Keratinocyte (primary cell): ENCODE measurements at regions not wholly inside any gene's neighbourhood (a gene's known extent, or its start where the extent isn't known, plus 50 kb on each side); places are given as distances from the start of the nearest gene placed in this dataset.

ENCODE experiments used
- DNase-seq: peaks from one replicate; pipeline ENCODE4 v3.0.0-alpha.2; 2011; ENCODE audit warnings: low read depth, missing footprints, low spot score
- FAIRE-seq: peaks from 2 replicates; lab custom pipeline; 2011; peaks lifted over from hg19 to GRCh38; lab: Jason Lieb, UNC
- H2AFZ ChIP-seq: 2 replicates; pipeline ENCODE4 v1.6.0; 2012; ENCODE audit warnings: low read length, control low read depth, inconsistent platforms; ENCODE audit not compliant: control insufficient read depth
- H3K27ac ChIP-seq: 2 replicates; pipeline ENCODE4 v1.5.1; 2011; ENCODE audit warnings: low read length; ENCODE audit not compliant: control insufficient read depth, insufficient read depth
- H3K27me3 ChIP-seq: 3 replicates; pipeline ENCODE4 v1.6.0; 2011; ENCODE audit warnings: low read length; ENCODE audit not compliant: control insufficient read depth, insufficient read depth; ENCODE audit errors: extremely low read depth
- H3K36me3 ChIP-seq, 2 experiments: 2 replicates in 1 of 2; 3 replicates in 1 of 2; pipeline ENCODE4 v1.5.1; 2011; ENCODE audit warnings: low read length in 2 of 2, mild to moderate bottlenecking in 1 of 2; ENCODE audit not compliant: control insufficient read depth in 2 of 2, insufficient read depth in 2 of 2; ENCODE audit errors: extremely low read depth in 1 of 2
- H3K4me1 ChIP-seq: 3 replicates; pipeline ENCODE4 v1.5.1; 2011; ENCODE audit warnings: low read length; ENCODE audit not compliant: control insufficient read depth, insufficient read depth; ENCODE audit errors: extremely low read depth
- H3K4me2 ChIP-seq: 3 replicates; pipeline ENCODE4 v1.6.0; 2011; ENCODE audit warnings: low read depth, low read length; ENCODE audit not compliant: control insufficient read depth, insufficient read depth; ENCODE audit errors: extremely low read depth
- H3K4me3 ChIP-seq, 3 experiments: fragments of 200-600 bp in 1 of 3; sonication (generic) in 1 of 3; 2 replicates in 2 of 3; 3 replicates in 1 of 3; pipeline ENCODE4 v1.5.1; 2011 to 2016; ENCODE audit warnings: low read length in 3 of 3, mild to moderate bottlenecking in 3 of 3, control low read depth in 2 of 3, inconsistent platforms in 1 of 3, low read depth in 1 of 3, mixed read lengths in 1 of 3, mixed run types in 1 of 3, moderate library complexity in 1 of 3; ENCODE audit not compliant: control insufficient read depth in 2 of 3, insufficient read depth in 2 of 3; ENCODE audit errors: extremely low read depth in 1 of 3
- H3K79me2 ChIP-seq: 2 replicates; pipeline ENCODE4 v1.6.0; 2012; ENCODE audit warnings: low read length; ENCODE audit not compliant: control insufficient read depth, insufficient read depth
- H3K9ac ChIP-seq: 3 replicates; pipeline ENCODE4 v1.6.0; 2011; ENCODE audit warnings: low read length; ENCODE audit not compliant: control insufficient read depth, insufficient read depth; ENCODE audit errors: extremely low read depth
- H3K9me1 ChIP-seq: 3 replicates; pipeline ENCODE4 v1.6.0; 2011; ENCODE audit warnings: low read length; ENCODE audit not compliant: control insufficient read depth, insufficient read depth; ENCODE audit errors: extremely low read depth
- H3K9me3 ChIP-seq: 2 replicates; pipeline ENCODE4 v1.5.1; 2012; ENCODE audit warnings: low read depth, low read length; ENCODE audit not compliant: control insufficient read depth
- H4K20me1 ChIP-seq: 3 replicates; pipeline ENCODE4 v1.6.0; 2011; ENCODE audit warnings: low read length; ENCODE audit not compliant: control insufficient read depth, insufficient read depth; ENCODE audit errors: extremely low read depth
- CTCF ChIP-seq, 3 experiments: IDR thresholded peaks in 1 of 3; conservative IDR thresholded peaks in 1 of 3; optimal IDR thresholded peaks in 1 of 3; 2 replicates in 2 of 3; 3 replicates in 1 of 3; pipeline versions ENCODE3 to v1.5.1; 2011; ENCODE audit warnings: low read length in 3 of 3, mild to moderate bottlenecking in 3 of 3, moderate library complexity in 2 of 3, control low read depth in 1 of 3, inconsistent platforms in 1 of 3; ENCODE audit not compliant: insufficient read depth in 2 of 3; ENCODE audit errors: extremely low read depth in 1 of 3
- EZH2 ChIP-seq: IDR thresholded peaks from one replicate; pipeline ENCODE4 v1.6.1; 2012; ENCODE audit warnings: inconsistent platforms, mild to moderate bottlenecking, low read length, moderate library complexity
- dilution Hi-C: fragments of 300-500 bp; cut with MboI; formaldehyde crosslinking; loops from one replicate; pipeline ENCODE4 v1.7.0; 2020; ENCODE audit warnings: low sequenced_read_pairs; ENCODE audit not compliant: extremely low pct_ligation_motif_present

- Histone ChIP-seq H2AFZ (no peak overlapping the region), H4K20me1 (no peaks in the 10 kb centered on the region), H3K9me1 (no peaks in the 10 kb centered on the region), H3K9ac (no peak overlapping the region), H3K36me3 (no peaks in the 10 kb centered on the region), H3K27ac (no peak overlapping the region), H3K4me3 (no peak overlapping the region), H3K9me3 (no peaks in the 10 kb centered on the region), H3K4me2 (no peak overlapping the region), H3K79me2 (no peaks in the 10 kb centered on the region), H3K27me3 (no peaks in the 10 kb centered on the region), H3K4me1 (no peaks in the 10 kb centered on the region)
- DNase-seq (no peak), FAIRE-seq (no peak)
- TF ChIP-seq CTCF (optimal IDR thresholded peaks at IDR 0.05 in 1 of 3, IDR thresholded peaks at IDR 0.05 in 1 of 3, conservative IDR thresholded peaks at IDR 0.05 in 1 of 3; ENCODE audit: extremely low read depth in 1 of 3, insufficient read depth in 2 of 3, low read length in 3 of 3): no peak
- TF ChIP-seq EZH2: no peak
- dilution Hi-C loops: no loop called here
These were observed 520.4 kb upstream of the WSB1 start for GRCh38 chr17:26773189-26774188.

GRCh38 chr17:26774291-26775218 is 519.4 kb upstream of the WSB1 start:
- Histone ChIP-seq H3K9me1 (no peaks in the 10 kb centered on the region), H3K4me3 (no peak overlapping the region), H2AFZ (no peak overlapping the region), H3K27ac (no peak overlapping the region), H3K79me2 (no peaks in the 10 kb centered on the region), H3K27me3 (no peaks in the 10 kb centered on the region), H3K36me3 (no peaks in the 10 kb centered on the region), H3K4me2 (no peak overlapping the region), H3K9ac (no peak overlapping the region), H3K9me3 (no peaks in the 10 kb centered on the region), H4K20me1 (no peaks in the 10 kb centered on the region), H3K4me1 (no peaks in the 10 kb centered on the region)
- no peak for FAIRE-seq
- dilution Hi-C loops: no loop called here
- TF ChIP-seq EZH2 (no peak), CTCF (optimal IDR thresholded peaks at IDR 0.05 in 1 of 3, IDR thresholded peaks at IDR 0.05 in 1 of 3, conservative IDR thresholded peaks at IDR 0.05 in 1 of 3; ENCODE audit: extremely low read depth in 1 of 3, insufficient read depth in 2 of 3, low read length in 3 of 3) (no peak)
- DNase-seq: no peak
